HepG2 (cell line): ENCODE measurements at regions not wholly inside any gene's neighbourhood (a gene's known extent, or its start where the extent isn't known, plus 50 kb on each side); places are given as distances from the start of the nearest gene placed in this dataset.

Source experiments
- ATF5 ChIP-seq: sonication (generic); formaldehyde crosslinking; IDR thresholded peaks from 2 replicates; pipeline ENCODE4 v1.4.0; 2020; ENCODE audit warnings: mild to moderate bottlenecking, low read depth, missing genetic modification reagents
- BCL6 ChIP-seq: IDR thresholded peaks from 2 replicates; pipeline ENCODE4 v1.6.1; 2016; ENCODE audit warnings: missing genetic modification reagents, missing compliant biosample characterization
- CAMTA2 ChIP-seq: sonication (generic); formaldehyde crosslinking; IDR thresholded peaks from 2 replicates; pipeline ENCODE4 v1.4.0; 2020; ENCODE audit warnings: mild to moderate bottlenecking, missing genetic modification reagents, borderline replicate concordance
- HNF4A ChIP-seq: sonication (generic); formaldehyde crosslinking; IDR thresholded peaks from 2 replicates; pipeline ENCODE4 v1.4.0; 2020; ENCODE audit warnings: missing genetic modification reagents
- HOXA9 ChIP-seq: sonication (generic); formaldehyde crosslinking; IDR thresholded peaks from 2 replicates; pipeline ENCODE4 v1.8.1; 2022; ENCODE audit warnings: missing genetic modification reagents, mild to moderate bottlenecking, moderate library complexity, borderline replicate concordance
- REST ChIP-seq, 2 experiments: IDR thresholded peaks; 2 replicates each; pipeline ENCODE4 v1.6.1; 2011 to 2012; ENCODE audit warnings: low read length in 2 of 2, borderline replicate concordance in 1 of 2, low read depth in 1 of 2, mild to moderate bottlenecking in 1 of 2, moderate library complexity in 1 of 2
- USF2 ChIP-seq, 2 experiments: sonication (generic) in 1 of 2; formaldehyde crosslinking in 1 of 2; IDR thresholded peaks; 2 replicates each; pipeline versions ENCODE4 v1.5.1 to v1.6.1; 2011 to 2020; ENCODE audit warnings: borderline replicate concordance in 1 of 2, low read depth in 1 of 2, low read length in 1 of 2, mild to moderate bottlenecking in 1 of 2, missing genetic modification reagents in 1 of 2, moderate library complexity in 1 of 2
- ZHX2 ChIP-seq, 2 experiments: sonication (generic) in 1 of 2; formaldehyde crosslinking in 1 of 2; IDR thresholded peaks; 2 replicates each; pipeline versions ENCODE4 v1.6.1 to v1.9.0; 2014 to 2022; ENCODE audit warnings: antibody characterized with exemption in 1 of 2, borderline replicate concordance in 1 of 2, inconsistent platforms in 1 of 2, low read depth in 1 of 2, missing genetic modification reagents in 1 of 2
- ZNF138 ChIP-seq: sonication (generic); formaldehyde crosslinking; IDR thresholded peaks from 2 replicates; pipeline ENCODE4 v1.5.0; 2020; ENCODE audit warnings: mild to moderate bottlenecking, low read depth, missing genetic modification reagents
- ZNF350 ChIP-seq: sonication (generic); formaldehyde crosslinking; IDR thresholded peaks from 2 replicates; pipeline ENCODE4 v1.4.0; 2020; ENCODE audit warnings: mild to moderate bottlenecking, low read depth, missing genetic modification reagents, borderline replicate concordance
- ZNF367 ChIP-seq: sonication (generic); formaldehyde crosslinking; IDR thresholded peaks from 2 replicates; pipeline ENCODE4 v1.4.0; 2020; ENCODE audit warnings: missing genetic modification reagents, borderline replicate concordance
- ZNF496 ChIP-seq: sonication (generic); formaldehyde crosslinking; IDR thresholded peaks from 2 replicates; pipeline ENCODE4 v1.8.1; 2023; ENCODE audit warnings: mild to moderate bottlenecking, moderate library complexity, missing genetic modification reagents; ENCODE audit not compliant: insufficient replicate concordance
- TF ChIP-seq, protein P1 (sequence below): sonication (generic); formaldehyde crosslinking; IDR thresholded peaks from 2 replicates; pipeline ENCODE4 v1.8.1; 2022; ENCODE audit warnings: mild to moderate bottlenecking, missing genetic modification reagents

GRCh38 chr3:194030372-194030771, 105.6 kb upstream of the HES1 start (continued):
- TF ChIP-seq ATF5 (no peak), ZNF367 (CRISPR knock-in tag) (no peak), CAMTA2 (CRISPR knock-in tag) (no peak), HNF4A (peak; percentile 15; the same call in 1 of the 2 replicates), ZHX2 (IDR thresholded peaks at IDR 0.05; ENCODE audit: low read depth) (no peak), ZHX2 (CRISPR knock-in tag; IDR thresholded peaks at IDR 0.05; ENCODE audit: borderline replicate concordance) (no peak), ZNF496 (no peak), ZNF138 (CRISPR knock-in tag) (no peak), HOXA9 (CRISPR knock-in tag) (no peak), ZNF350 (no peak), REST (IDR thresholded peaks at IDR 0.05; ENCODE audit: borderline replicate concordance in 1 of 2, low read depth in 1 of 2, low read length in 2 of 2) (no peak), USF2 (IDR thresholded peaks at IDR 0.05; ENCODE audit: low read depth, low read length) (no peak), USF2 (CRISPR knock-in tag; IDR thresholded peaks at IDR 0.05; ENCODE audit: borderline replicate concordance) (no peak), BCL6 (CRISPR knock-in tag) (peak; percentile 57; the same call in 1 of the 2 replicates)
- TF ChIP-seq, protein P1, sequence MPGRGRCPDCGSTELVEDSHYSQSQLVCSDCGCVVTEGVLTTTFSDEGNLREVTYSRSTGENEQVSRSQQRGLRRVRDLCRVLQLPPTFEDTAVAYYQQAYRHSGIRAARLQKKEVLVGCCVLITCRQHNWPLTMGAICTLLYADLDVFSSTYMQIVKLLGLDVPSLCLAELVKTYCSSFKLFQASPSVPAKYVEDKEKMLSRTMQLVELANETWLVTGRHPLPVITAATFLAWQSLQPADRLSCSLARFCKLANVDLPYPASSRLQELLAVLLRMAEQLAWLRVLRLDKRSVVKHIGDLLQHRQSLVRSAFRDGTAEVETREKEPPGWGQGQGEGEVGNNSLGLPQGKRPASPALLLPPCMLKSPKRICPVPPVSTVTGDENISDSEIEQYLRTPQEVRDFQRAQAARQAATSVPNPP, result no peak
